HEK293 (cell line): ENCODE measurements at regions not wholly inside any gene's neighbourhood (a gene's known extent, or its start where the extent isn't known, plus 50 kb on each side); places are given as distances from the start of the nearest gene placed in this dataset.
A peak's percentile ranks its signal among the peaks of the same experiment; 100 is the strongest.

Source experiments
- CTCF ChIA-PET: fragments of 350-600 bp; formaldehyde crosslinking; extraction: SDS; loops from one replicate; lab custom pipeline; 2021; ENCODE audit warnings: antibody characterized with exemption; lab: Yijun Ruan, JAX
- POLR2A ChIA-PET: fragments of 300-600 bp; formaldehyde crosslinking; extraction: SDS; loops from one replicate; lab custom pipeline; 2020; ENCODE audit warnings: antibody characterized with exemption, inconsistent platforms; lab: Yijun Ruan, JAX
- H3K27ac ChIP-seq: fragments of 200-500 bp; sonication (Bioruptor generic); 2 replicates; pipeline ENCODE4 v1.5.1; 2014; ENCODE audit warnings: low read depth, low read length, control low read depth, inconsistent platforms; ENCODE audit errors: extremely low read depth
- H3K36me3 ChIP-seq, 2 experiments: fragments of 200-500 bp in 1 of 2; sonication (Bioruptor generic) in 1 of 2; 1 replicate in 1 of 2; 2 replicates in 1 of 2; pipeline ENCODE4 v1.5.1; 2014 to 2017; ENCODE audit warnings: inconsistent platforms in 2 of 2, low read length in 2 of 2; ENCODE audit not compliant: control insufficient read depth in 2 of 2, insufficient read depth in 1 of 2
- H3K4me1 ChIP-seq: fragments of 200-500 bp; sonication (Bioruptor generic); 2 replicates; pipeline ENCODE4 v1.5.1; 2014; ENCODE audit warnings: mild to moderate bottlenecking, low read length, inconsistent platforms; ENCODE audit not compliant: control insufficient read depth, insufficient read depth
- H3K4me3 ChIP-seq: 2 replicates; pipeline ENCODE4 v1.5.1; 2011; ENCODE audit warnings: low read depth, mild to moderate bottlenecking, control low read depth, low read length, moderate library complexity
- H3K9me3 ChIP-seq: fragments of 200-500 bp; sonication (Bioruptor generic); 2 replicates; pipeline ENCODE4 v1.5.1; 2014; ENCODE audit warnings: low read depth, low read length, inconsistent platforms; ENCODE audit not compliant: control insufficient read depth, insufficient read depth
- YY1 ChIP-seq: fragments of 450-650 bp; formaldehyde crosslinking; IDR thresholded peaks from 2 replicates; pipeline ENCODE4 v1.5.1; 2018; ENCODE audit warnings: missing biosample characterization, missing genetic modification characterization
- ZBTB20 ChIP-seq: fragments of 450-650 bp; formaldehyde crosslinking; IDR thresholded peaks from 2 replicates; pipeline ENCODE4 v1.5.1; 2016; ENCODE audit warnings: missing biosample characterization, missing genetic modification characterization
- ZFHX2 ChIP-seq: fragments of 450-650 bp; formaldehyde crosslinking; conservative IDR thresholded peaks from 2 replicates; pipeline ENCODE4 v1.5.1; 2016; ENCODE audit warnings: missing biosample characterization, missing genetic modification characterization
- ZFP69B ChIP-seq: fragments of 450-650 bp; formaldehyde crosslinking; IDR thresholded peaks from 2 replicates; pipeline ENCODE4 v1.5.1; 2016; ENCODE audit warnings: missing biosample characterization, missing genetic modification characterization
- ZNF155 ChIP-seq: fragments of 450-650 bp; formaldehyde crosslinking; IDR thresholded peaks from 2 replicates; pipeline ENCODE4 v1.5.1; 2016; ENCODE audit warnings: missing biosample characterization, missing genetic modification characterization
- ZNF544 ChIP-seq: fragments of 450-650 bp; formaldehyde crosslinking; IDR thresholded peaks from 2 replicates; pipeline ENCODE4 v1.5.0; 2017; ENCODE audit warnings: missing biosample characterization, missing genetic modification characterization
- ZNF621 ChIP-seq: fragments of 450-650 bp; formaldehyde crosslinking; IDR thresholded peaks from 2 replicates; pipeline ENCODE4 v1.5.1; 2017; ENCODE audit warnings: missing biosample characterization, missing genetic modification characterization
- ZNF658 ChIP-seq: fragments of 450-650 bp; formaldehyde crosslinking; IDR thresholded peaks from 2 replicates; pipeline ENCODE4; 2016; ENCODE audit warnings: missing biosample characterization, missing genetic modification characterization
- ZNF776 ChIP-seq: fragments of 450-650 bp; formaldehyde crosslinking; IDR thresholded peaks from 2 replicates; pipeline ENCODE4 v1.5.0; 2017; ENCODE audit warnings: missing biosample characterization, missing genetic modification characterization, borderline replicate concordance
- TF ChIP-seq, protein P1 (sequence below): fragments of 450-650 bp; formaldehyde crosslinking; IDR thresholded peaks from 2 replicates; pipeline ENCODE4 v1.5.1; 2016; ENCODE audit warnings: missing biosample characterization, missing genetic modification characterization
- TF ChIP-seq, protein P2 (sequence below): fragments of 450-650 bp; formaldehyde crosslinking; conservative IDR thresholded peaks from 2 replicates; pipeline ENCODE4 v1.5.1; 2016; ENCODE audit warnings: low read depth, missing biosample characterization, missing genetic modification characterization
- TF ChIP-seq, protein P3 (sequence below): fragments of 450-650 bp; formaldehyde crosslinking; IDR thresholded peaks from 2 replicates; pipeline ENCODE4 v1.5.1; 2016; ENCODE audit warnings: missing biosample characterization, missing genetic modification characterization
- TF ChIP-seq, protein P4 (sequence below): fragments of 450-650 bp; formaldehyde crosslinking; IDR thresholded peaks from 2 replicates; pipeline ENCODE4 v1.5.1; 2017; ENCODE audit warnings: missing biosample characterization, missing genetic modification characterization
- TF ChIP-seq, protein P5 (sequence below): fragments of 450-650 bp; formaldehyde crosslinking; IDR thresholded peaks from 2 replicates; pipeline ENCODE4 v1.5.1; 2016; ENCODE audit warnings: missing biosample characterization, missing genetic modification characterization
- TF ChIP-seq, protein P6 (sequence below): fragments of 450-650 bp; formaldehyde crosslinking; IDR thresholded peaks from 2 replicates; pipeline ENCODE4 v1.5.1; 2017; ENCODE audit warnings: missing biosample characterization, missing genetic modification characterization

DNA sequence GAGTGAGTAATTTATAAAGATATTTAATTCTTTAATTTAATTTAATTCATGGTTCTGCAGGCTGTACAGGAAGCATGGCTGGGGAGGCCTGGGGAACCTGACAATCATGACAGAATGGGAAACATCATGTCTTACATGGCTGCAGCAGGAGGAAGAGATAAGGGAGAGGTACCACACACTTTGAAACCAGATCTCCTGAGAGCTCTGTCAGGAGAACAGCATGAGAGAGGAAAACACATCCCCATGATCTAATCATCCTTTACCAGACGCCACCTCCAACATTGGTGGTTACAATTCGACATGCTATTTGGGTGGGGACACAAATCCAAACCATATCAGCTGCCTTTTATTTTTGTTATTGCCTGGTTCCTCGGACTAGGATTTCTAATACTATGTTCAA lies 928.6 kb downstream of the TMEM121 start:
- H3K36me3 ChIP-seq: no peaks in the 10 kb centered on the region
- CTCF ChIA-PET: interaction anchor here (0.7 to 1.1 kb wide), 3 partner anchors 22 to 38 kb away, joined by 3 read pairs; no protein-coding TSS in a partner anchor
- TF ChIP-seq ZNF621: no peak
- no peaks in the 10 kb centered on the region; the same call in 1 of the 2 replicates for H3K9me3 ChIP-seq
- no peaks in the 10 kb centered on the region for H3K4me1 ChIP-seq
- no peak overlapping the region for H3K4me3 ChIP-seq
- POLR2A ChIA-PET: no interaction called here
- H3K27ac ChIP-seq: no peak overlapping the region

DNA sequence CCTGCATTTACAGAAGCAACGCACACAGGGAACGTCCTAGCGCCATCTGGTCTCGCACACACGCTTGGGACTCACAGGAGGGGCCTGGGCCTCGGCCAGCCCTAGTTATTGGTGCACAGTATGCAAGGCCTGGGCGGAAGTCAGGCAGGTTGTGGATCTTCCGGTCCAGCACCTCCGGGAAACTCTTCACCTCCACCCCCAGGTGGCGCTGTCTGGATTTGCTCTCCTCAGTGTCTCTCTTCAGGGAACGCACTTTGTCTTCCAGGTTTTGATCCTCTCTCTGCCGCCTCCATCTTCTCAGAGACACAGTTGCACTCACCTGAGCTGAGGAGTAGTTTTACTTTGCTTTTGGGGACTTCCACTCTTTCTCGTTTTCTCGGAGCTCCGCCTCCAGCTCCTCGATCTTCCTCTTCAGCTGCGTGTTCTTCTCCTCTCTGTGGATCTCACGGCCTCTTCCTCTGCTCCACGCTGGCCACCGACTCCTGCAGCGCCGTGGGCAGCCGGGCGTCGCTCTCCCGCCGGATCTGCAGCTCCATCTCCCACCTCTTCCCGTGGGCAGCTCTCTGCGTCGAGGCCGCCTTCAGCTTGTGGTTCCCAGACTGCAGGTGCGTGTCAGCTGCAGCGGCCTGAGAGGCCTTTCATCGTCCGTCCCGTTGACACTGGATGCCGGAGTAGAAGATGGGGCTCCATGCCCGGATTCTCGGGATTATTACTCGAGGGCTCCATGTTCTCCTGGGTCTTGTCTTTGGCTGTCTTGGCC lies 933.8 kb downstream of the TMEM121 start:
- CTCF ChIA-PET: interaction anchor here (0.5 to 1.5 kb wide), 6 partner anchors 8 to 74 kb away, joined by 3 to 6 read pairs (median 4); no protein-coding TSS in a partner anchor
- Histone ChIP-seq H3K9me3 (no peaks in the 10 kb centered on the region; the same call in 1 of the 2 replicates), H3K27ac (no peak overlapping the region), H3K4me1 (no peaks in the 10 kb centered on the region), H3K36me3 (no peaks in the 10 kb centered on the region), H3K4me3 (no peak overlapping the region)
- POLR2A ChIA-PET: no interaction called here
- TF ChIP-seq, protein P1, sequence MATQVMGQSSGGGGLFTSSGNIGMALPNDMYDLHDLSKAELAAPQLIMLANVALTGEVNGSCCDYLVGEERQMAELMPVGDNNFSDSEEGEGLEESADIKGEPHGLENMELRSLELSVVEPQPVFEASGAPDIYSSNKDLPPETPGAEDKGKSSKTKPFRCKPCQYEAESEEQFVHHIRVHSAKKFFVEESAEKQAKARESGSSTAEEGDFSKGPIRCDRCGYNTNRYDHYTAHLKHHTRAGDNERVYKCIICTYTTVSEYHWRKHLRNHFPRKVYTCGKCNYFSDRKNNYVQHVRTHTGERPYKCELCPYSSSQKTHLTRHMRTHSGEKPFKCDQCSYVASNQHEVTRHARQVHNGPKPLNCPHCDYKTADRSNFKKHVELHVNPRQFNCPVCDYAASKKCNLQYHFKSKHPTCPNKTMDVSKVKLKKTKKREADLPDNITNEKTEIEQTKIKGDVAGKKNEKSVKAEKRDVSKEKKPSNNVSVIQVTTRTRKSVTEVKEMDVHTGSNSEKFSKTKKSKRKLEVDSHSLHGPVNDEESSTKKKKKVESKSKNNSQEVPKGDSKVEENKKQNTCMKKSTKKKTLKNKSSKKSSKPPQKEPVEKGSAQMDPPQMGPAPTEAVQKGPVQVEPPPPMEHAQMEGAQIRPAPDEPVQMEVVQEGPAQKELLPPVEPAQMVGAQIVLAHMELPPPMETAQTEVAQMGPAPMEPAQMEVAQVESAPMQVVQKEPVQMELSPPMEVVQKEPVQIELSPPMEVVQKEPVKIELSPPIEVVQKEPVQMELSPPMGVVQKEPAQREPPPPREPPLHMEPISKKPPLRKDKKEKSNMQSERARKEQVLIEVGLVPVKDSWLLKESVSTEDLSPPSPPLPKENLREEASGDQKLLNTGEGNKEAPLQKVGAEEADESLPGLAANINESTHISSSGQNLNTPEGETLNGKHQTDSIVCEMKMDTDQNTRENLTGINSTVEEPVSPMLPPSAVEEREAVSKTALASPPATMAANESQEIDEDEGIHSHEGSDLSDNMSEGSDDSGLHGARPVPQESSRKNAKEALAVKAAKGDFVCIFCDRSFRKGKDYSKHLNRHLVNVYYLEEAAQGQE: no peak
- no peak for TF ChIP-seq ZNF776 (tag by site-specific recombination)
- TF ChIP-seq, protein P2, sequence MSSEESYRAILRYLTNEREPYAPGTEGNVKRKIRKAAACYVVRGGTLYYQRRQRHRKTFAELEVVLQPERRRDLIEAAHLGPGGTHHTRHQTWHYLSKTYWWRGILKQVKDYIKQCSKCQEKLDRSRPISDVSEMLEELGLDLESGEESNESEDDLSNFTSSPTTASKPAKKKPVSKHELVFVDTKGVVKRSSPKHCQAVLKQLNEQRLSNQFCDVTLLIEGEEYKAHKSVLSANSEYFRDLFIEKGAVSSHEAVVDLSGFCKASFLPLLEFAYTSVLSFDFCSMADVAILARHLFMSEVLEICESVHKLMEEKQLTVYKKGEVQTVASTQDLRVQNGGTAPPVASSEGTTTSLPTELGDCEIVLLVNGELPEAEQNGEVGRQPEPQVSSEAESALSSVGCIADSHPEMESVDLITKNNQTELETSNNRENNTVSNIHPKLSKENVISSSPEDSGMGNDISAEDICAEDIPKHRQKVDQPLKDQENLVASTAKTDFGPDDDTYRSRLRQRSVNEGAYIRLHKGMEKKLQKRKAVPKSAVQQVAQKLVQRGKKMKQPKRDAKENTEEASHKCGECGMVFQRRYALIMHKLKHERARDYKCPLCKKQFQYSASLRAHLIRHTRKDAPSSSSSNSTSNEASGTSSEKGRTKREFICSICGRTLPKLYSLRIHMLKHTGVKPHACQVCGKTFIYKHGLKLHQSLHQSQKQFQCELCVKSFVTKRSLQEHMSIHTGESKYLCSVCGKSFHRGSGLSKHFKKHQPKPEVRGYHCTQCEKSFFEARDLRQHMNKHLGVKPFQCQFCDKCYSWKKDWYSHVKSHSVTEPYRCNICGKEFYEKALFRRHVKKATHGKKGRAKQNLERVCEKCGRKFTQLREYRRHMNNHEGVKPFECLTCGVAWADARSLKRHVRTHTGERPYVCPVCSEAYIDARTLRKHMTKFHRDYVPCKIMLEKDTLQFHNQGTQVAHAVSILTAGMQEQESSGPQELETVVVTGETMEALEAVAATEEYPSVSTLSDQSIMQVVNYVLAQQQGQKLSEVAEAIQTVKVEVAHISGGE (tag by site-specific recombination): 0 out of 2 replicates have a peak, but pooled peaks have one; percentile 22
- TF ChIP-seq, protein P3, sequence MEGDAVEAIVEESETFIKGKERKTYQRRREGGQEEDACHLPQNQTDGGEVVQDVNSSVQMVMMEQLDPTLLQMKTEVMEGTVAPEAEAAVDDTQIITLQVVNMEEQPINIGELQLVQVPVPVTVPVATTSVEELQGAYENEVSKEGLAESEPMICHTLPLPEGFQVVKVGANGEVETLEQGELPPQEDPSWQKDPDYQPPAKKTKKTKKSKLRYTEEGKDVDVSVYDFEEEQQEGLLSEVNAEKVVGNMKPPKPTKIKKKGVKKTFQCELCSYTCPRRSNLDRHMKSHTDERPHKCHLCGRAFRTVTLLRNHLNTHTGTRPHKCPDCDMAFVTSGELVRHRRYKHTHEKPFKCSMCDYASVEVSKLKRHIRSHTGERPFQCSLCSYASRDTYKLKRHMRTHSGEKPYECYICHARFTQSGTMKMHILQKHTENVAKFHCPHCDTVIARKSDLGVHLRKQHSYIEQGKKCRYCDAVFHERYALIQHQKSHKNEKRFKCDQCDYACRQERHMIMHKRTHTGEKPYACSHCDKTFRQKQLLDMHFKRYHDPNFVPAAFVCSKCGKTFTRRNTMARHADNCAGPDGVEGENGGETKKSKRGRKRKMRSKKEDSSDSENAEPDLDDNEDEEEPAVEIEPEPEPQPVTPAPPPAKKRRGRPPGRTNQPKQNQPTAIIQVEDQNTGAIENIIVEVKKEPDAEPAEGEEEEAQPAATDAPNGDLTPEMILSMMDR (tag by site-specific recombination): peak; percentile 23; the same call in 1 of the 2 replicates

- CTCF ChIA-PET: interaction anchor here (0.8 to 1.5 kb wide), 4 partner anchors 9 to 43 kb away, joined by 3 to 7 read pairs (median 4); no protein-coding TSS in a partner anchor
- TF ChIP-seq ZNF544 (tag by site-specific recombination) (no peak), ZFHX2 (tag by site-specific recombination) (no peak), ZNF155 (tag by site-specific recombination) (no peak), ZBTB20 (tag by site-specific recombination) (no peak), ZFP69B (no peak), YY1 (tag by site-specific recombination) (no peak), ZNF658 (no peak)
- TF ChIP-seq, protein P4, sequence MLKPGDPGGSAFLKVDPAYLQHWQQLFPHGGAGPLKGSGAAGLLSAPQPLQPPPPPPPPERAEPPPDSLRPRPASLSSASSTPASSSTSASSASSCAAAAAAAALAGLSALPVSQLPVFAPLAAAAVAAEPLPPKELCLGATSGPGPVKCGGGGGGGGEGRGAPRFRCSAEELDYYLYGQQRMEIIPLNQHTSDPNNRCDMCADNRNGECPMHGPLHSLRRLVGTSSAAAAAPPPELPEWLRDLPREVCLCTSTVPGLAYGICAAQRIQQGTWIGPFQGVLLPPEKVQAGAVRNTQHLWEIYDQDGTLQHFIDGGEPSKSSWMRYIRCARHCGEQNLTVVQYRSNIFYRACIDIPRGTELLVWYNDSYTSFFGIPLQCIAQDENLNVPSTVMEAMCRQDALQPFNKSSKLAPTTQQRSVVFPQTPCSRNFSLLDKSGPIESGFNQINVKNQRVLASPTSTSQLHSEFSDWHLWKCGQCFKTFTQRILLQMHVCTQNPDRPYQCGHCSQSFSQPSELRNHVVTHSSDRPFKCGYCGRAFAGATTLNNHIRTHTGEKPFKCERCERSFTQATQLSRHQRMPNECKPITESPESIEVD (tag by site-specific recombination): no peak
- TF ChIP-seq, protein P5, sequence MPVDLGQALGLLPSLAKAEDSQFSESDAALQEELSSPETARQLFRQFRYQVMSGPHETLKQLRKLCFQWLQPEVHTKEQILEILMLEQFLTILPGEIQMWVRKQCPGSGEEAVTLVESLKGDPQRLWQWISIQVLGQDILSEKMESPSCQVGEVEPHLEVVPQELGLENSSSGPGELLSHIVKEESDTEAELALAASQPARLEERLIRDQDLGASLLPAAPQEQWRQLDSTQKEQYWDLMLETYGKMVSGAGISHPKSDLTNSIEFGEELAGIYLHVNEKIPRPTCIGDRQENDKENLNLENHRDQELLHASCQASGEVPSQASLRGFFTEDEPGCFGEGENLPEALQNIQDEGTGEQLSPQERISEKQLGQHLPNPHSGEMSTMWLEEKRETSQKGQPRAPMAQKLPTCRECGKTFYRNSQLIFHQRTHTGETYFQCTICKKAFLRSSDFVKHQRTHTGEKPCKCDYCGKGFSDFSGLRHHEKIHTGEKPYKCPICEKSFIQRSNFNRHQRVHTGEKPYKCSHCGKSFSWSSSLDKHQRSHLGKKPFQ (tag by site-specific recombination): no peak
- TF ChIP-seq, protein P6, sequence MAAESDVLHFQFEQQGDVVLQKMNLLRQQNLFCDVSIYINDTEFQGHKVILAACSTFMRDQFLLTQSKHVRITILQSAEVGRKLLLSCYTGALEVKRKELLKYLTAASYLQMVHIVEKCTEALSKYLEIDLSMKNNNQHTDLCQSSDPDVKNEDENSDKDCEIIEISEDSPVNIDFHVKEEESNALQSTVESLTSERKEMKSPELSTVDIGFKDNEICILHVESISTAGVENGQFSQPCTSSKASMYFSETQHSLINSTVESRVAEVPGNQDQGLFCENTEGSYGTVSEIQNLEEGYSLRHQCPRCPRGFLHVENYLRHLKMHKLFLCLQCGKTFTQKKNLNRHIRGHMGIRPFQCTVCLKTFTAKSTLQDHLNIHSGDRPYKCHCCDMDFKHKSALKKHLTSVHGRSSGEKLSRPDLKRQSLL (tag by site-specific recombination): no peak
Observed at GRCh38 chr14:106460916-106461315, 934.5 kb downstream of the TMEM121 start.

More at GRCh38 chr14:106460916-106461315, 934.5 kb downstream of the TMEM121 start:
- H3K27ac ChIP-seq: no peak overlapping the region
- H3K36me3 ChIP-seq: no peaks in the 10 kb centered on the region
- H3K4me1 ChIP-seq: no peaks in the 10 kb centered on the region
- H3K9me3 ChIP-seq: no peaks in the 10 kb centered on the region; the same call in 1 of the 2 replicates
- no peak overlapping the region for H3K4me3 ChIP-seq
- POLR2A ChIA-PET: no interaction called here
